Activated T-helper 2 cell treated with anti-CD3 and anti-CD28 coated beads, Interferon-gamma antibody, Interleukin-2, Interleukin-4, amounts not matched to agents 10 μg/mL and 5 μg/mL and 100 μg/mL, durations not matched to agents 14 hours and 24 hours and 36 hours (primary cell): ENCODE measurements at regions not wholly inside any gene's neighbourhood (a gene's known extent, or its start where the extent isn't known, plus 50 kb on each side); places are given as distances from the start of the nearest gene placed in this dataset.

ENCODE experiments used
- DNase-seq: peaks from one replicate; pipeline ENCODE4 v3.0.0; 2021; ENCODE audit warnings: low spot score
- H3K27ac Mint-ChIP-seq: one replicate; pipeline ENCODE4 v1.8.0; 2021; ENCODE audit warnings: mixed read lengths
- H3K27me3 Mint-ChIP-seq: one replicate; pipeline ENCODE4 v1.8.0; 2021; ENCODE audit warnings: low read depth, mixed read lengths
- H3K36me3 Mint-ChIP-seq: one replicate; pipeline ENCODE4 v1.8.0; 2021; ENCODE audit warnings: low read depth, mixed read lengths
- H3K4me1 Mint-ChIP-seq: one replicate; pipeline ENCODE4 v1.8.0; 2021; ENCODE audit warnings: low read depth, mixed read lengths
- H3K4me3 Mint-ChIP-seq: one replicate; pipeline ENCODE4 v1.8.0; 2021; ENCODE audit warnings: low read depth, mild to moderate bottlenecking, moderate library complexity, mixed read lengths
- H3K9me3 Mint-ChIP-seq: one replicate; pipeline ENCODE4 v1.8.0; 2021; ENCODE audit warnings: mixed read lengths
- intact Hi-C: fragments of 100-400 bp; cut with micrococcal nuclease; formaldehyde crosslinking; loops from one replicate; pipeline ENCODE4 v1.15.1; 2023

DNA sequence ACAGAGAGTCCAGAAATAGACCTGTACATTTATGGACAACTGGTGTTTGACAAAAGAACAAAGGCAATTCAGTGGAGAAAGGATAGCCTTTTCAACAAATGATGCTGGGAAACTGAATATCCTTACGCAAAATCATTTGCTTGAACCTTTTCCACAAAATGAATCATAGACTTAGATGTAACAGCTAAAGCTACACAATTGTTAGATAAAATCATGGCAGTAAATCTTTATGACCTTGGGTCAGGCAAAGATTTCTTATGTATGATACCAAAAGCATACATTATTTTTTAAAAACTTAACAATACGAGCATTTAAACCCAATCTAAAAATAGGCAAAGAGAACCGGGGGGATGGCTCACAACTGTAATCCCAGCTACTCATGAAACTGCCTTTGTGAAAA is 73.5 kb upstream of the DST start:
- no peak for DNase-seq
- H3K27me3 Mint-ChIP-seq = peaks cover 3% of the 10 kb centered on the region
- intact Hi-C loops = no loop called here
- no peaks in the 10 kb centered on the region for H3K4me1 Mint-ChIP-seq
- no peak overlapping the region for H3K27ac Mint-ChIP-seq
- H3K9me3 Mint-ChIP-seq = peaks cover 4% of the 10 kb centered on the region
- no peaks in the 10 kb centered on the region for H3K36me3 Mint-ChIP-seq
- no peak overlapping the region for H3K4me3 Mint-ChIP-seq

DNA sequence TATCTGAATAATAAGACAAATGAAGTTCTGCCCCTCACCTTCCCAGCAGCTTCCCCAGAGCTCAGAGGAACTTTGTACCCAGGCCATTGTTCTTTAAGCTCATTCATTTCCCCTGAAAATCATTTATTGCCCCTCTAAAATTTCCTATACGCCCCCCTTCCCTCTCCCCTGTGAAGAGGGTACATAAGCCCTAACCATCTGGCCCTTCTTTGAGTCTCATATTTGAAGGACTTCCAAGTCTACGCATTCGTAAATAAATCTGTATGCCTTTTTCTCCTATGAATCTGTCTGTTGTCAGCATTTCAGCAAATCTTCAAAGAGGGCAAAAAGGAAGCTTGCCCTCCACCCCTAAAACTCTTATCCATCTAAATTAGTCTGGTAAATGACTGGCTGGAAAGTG is 73.1 kb upstream of the DST start:
- no peak for DNase-seq
- intact Hi-C loops = no loop called here
- H3K4me3 Mint-ChIP-seq = no peak overlapping the region

DNA sequence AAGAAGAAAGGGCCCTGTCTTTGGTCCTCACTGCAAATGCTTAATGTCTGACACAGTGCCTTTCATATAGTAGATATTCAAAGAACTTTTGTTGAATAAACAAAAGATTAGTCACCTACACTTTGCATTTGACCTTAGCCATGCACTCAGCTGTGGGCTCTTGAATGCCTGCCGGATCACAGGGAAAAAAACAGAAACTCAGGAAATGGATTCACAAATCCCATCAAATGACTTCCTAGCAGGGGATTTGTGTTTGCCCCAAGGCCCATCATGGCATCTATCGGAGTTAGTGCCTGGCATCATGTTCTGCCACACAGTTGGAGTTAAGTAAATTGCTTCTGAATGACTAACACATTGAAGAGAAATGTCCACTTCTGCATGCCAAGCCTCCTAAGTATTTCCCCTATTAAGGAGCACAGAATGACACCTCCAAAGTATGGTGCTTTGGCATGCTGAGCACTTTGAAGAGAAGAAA is 72.3 kb upstream of the DST start:
- no peak overlapping the region for H3K4me3 Mint-ChIP-seq

More for the DNA sequence above, 73.1 kb upstream of the DST start:
- H3K4me1 Mint-ChIP-seq = no peaks in the 10 kb centered on the region
- H3K27me3 Mint-ChIP-seq = peaks cover 3% of the 10 kb centered on the region
- H3K27ac Mint-ChIP-seq = no peak overlapping the region
- H3K9me3 Mint-ChIP-seq = peaks cover 4% of the 10 kb centered on the region
- no peaks in the 10 kb centered on the region for H3K36me3 Mint-ChIP-seq

DNA sequence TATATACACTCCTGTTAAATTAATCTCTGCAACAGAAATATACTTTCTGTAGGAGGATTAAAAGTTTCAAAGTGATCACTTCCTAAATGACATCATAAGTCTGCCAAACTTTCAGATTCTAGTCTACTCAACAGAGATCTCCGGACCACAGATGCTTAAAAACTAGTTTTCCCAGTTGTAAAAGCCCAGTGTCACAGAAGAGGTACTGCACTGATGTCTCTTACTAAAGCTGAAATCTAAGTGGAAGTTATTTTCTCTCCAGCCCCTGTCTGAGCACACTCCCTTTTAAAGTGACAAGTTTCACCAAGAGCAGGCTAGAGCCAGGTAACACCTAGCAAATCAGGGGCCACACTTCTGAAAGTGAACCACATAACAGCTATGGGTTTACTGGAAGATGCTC is 71.6 kb upstream of the DST start:
- Mint-ChIP-seq H3K36me3 (no peaks in the 10 kb centered on the region), H3K27ac (no peak overlapping the region), H3K9me3 (no peaks in the 10 kb centered on the region), H3K4me3 (no peak overlapping the region), H3K4me1 (no peaks in the 10 kb centered on the region), H3K27me3 (peaks cover 5% of the 10 kb centered on the region)
- no peak for DNase-seq
- intact Hi-C loops = no loop called here

More for the DNA sequence above, 72.3 kb upstream of the DST start:
- Mint-ChIP-seq H3K36me3 (no peaks in the 10 kb centered on the region), H3K27ac (no peak overlapping the region), H3K4me1 (no peaks in the 10 kb centered on the region), H3K9me3 (peaks cover 4% of the 10 kb centered on the region), H3K27me3 (peaks cover 3% of the 10 kb centered on the region)
- no peak for DNase-seq
- intact Hi-C loops = no loop called here

DNA sequence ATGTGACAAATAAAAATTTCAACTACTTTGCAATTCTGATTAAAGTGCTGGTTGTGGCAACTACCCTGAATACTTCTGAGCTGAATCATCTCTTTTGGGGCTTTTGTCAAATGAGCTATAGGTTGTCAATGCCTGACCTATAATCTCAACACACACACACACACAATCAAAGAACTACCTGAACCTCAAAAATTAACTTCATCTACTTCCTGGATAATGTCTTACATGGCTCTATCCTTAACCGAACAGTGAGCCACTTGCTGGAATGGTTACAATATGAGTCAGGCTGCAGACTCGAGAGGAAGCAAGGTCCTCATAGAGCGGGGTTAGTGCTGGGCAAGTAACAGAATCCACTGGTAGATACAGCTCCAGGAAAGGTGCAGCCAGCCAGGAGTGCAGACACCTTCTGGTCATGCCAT is 70.6 kb upstream of the DST start:
- DNase-seq = no peak
- H3K36me3 Mint-ChIP-seq = no peaks in the 10 kb centered on the region
- no peak overlapping the region for H3K4me3 Mint-ChIP-seq
- intact Hi-C loops = no loop called here
- no peaks in the 10 kb centered on the region for H3K9me3 Mint-ChIP-seq
- H3K27me3 Mint-ChIP-seq = peaks cover 2% of the 10 kb centered on the region
- H3K27ac Mint-ChIP-seq = no peak overlapping the region
- H3K4me1 Mint-ChIP-seq = no peaks in the 10 kb centered on the region

DNA sequence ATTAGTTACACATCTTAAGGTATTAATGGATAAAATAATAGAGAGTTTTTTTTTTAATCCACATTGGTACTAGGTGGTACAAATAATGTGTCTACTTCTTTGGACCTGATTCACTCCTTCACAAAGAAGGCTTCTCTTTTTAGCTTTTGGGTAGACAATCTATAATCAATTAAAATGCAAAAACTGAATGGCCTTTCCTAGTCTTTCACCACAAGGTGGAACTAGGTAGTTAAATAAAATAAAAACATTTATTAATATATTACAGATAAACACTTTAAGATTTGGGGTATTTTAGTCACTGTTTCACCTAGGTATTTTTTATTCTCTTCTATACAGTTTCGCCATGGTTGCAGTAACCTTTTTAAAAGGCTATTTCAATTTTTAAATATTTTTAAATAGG is 68.3 kb upstream of the DST start:
- H3K4me3 Mint-ChIP-seq = no peak overlapping the region
- H3K27ac Mint-ChIP-seq = no peak overlapping the region
- peaks cover 2% of the 10 kb centered on the region for H3K27me3 Mint-ChIP-seq
- no peaks in the 10 kb centered on the region for H3K4me1 Mint-ChIP-seq
- H3K36me3 Mint-ChIP-seq = no peaks in the 10 kb centered on the region
- intact Hi-C loops = no loop called here
- no peaks in the 10 kb centered on the region for H3K9me3 Mint-ChIP-seq
- DNase-seq = no peak

DNA sequence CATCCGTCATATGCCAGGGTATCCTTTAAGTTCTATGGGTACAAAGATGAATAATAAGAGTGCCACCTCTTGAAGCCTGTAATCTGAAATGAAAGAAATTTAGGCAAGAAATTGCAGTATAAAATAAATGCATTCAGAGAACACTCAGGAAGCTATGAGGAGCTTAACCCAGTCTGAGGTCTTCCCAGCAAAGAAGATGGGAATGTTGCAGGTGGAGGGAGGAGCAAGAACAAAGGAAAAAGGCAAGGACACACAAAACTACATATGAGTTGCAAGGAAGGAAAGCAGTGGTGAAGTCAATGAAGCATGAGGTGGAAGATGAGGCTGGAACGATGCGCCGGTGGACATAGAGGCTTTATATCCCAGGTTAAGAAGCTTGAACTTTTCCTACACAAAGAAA is 67.0 kb upstream of the DST start:
- intact Hi-C loops = loop anchor here (2.0 kb wide), 1 partner anchor 141 kb away; no protein-coding TSS in a partner anchor
- H3K36me3 Mint-ChIP-seq = no peaks in the 10 kb centered on the region
- H3K4me1 Mint-ChIP-seq = no peaks in the 10 kb centered on the region
- H3K27ac Mint-ChIP-seq = no peak overlapping the region
- H3K27me3 Mint-ChIP-seq = peaks cover 2% of the 10 kb centered on the region
- H3K4me3 Mint-ChIP-seq = no peak overlapping the region
- DNase-seq = no peak
- H3K9me3 Mint-ChIP-seq = no peaks in the 10 kb centered on the region

DNA sequence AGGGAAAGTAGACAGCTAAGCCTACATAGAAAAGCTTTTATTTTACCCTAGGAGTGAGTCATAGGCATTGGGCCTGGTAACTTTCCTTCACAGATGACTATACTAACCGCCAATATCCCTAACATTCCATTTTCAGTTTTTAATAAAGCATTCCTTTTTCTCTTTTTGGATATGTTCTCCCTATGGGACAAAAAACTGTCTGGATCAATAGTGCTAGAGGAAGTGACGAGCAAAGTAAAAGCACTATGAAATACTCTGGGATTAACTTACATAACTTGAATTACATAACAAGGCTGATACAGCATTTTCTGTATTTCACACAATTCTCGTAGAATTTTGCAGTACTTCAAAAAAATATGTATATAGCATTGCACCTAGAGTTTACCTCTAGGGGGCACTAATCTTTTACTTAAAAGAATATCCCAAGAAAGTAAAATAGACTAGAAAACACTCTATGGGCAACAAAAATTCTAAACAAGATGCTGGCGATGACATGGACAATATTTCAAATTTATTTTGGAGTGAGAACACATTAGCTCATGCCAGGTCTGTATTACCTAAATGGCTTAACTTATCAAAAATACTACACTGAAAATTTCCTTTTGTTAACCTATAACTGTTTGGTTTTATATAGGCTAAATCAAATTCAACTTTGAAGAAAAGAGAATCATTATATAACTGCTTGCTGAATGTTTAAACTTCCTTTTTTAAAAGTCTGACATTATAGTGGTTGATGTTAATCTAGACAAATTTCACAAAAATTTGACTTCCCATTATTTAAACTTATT is 66.3 kb upstream of the DST start:
- intact Hi-C loops = loop anchor here (2.0 kb wide), 1 partner anchor 142 kb away; no protein-coding TSS in a partner anchor
- DNase-seq = no peak
- Mint-ChIP-seq H3K9me3 (no peaks in the 10 kb centered on the region), H3K27ac (no peak overlapping the region), H3K36me3 (no peaks in the 10 kb centered on the region), H3K4me3 (no peak overlapping the region), H3K27me3 (peaks cover 2% of the 10 kb centered on the region), H3K4me1 (no peaks in the 10 kb centered on the region)

DNA sequence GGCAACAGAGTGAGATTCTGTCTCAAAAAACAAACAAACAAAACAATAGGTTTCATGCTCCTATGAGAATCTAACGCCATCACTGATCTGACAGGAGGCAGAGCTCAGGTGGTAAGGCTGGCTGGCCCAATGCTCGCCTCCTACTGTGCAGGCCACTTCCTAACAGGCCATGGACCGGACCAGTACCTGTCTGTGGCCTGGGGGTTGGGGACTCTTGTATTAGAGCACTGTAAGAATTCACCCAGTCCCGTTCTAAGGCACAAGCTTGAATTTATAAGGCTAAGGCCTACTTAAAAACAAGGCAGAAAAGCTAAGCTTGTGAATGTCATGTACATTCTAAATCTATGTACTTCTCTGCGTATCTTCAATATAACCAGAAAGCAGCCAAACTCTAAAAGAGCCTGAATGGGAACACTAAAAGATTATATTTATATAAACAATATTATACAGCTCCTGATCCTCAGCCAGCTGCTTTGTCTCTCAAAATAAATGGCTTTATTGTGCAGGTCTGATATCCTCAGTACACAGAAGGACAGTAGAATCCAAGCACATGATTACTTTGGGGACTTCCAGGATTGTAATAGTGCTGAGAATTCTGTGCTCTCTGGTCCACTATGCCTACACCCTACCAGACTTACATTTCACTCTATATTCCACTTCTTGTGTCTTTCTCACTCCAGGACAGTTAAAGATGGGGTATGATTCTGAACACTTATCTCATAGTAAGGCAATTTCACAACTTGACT is 64.5 kb upstream of the DST start:
- no peaks in the 10 kb centered on the region for H3K36me3 Mint-ChIP-seq
- H3K9me3 Mint-ChIP-seq = no peaks in the 10 kb centered on the region
- DNase-seq = no peak
- no peak overlapping the region for H3K27ac Mint-ChIP-seq
- H3K27me3 Mint-ChIP-seq = peaks cover 5% of the 10 kb centered on the region
- intact Hi-C loops = no loop called here
- no peaks in the 10 kb centered on the region for H3K4me1 Mint-ChIP-seq
- H3K4me3 Mint-ChIP-seq = no peak overlapping the region

DNA sequence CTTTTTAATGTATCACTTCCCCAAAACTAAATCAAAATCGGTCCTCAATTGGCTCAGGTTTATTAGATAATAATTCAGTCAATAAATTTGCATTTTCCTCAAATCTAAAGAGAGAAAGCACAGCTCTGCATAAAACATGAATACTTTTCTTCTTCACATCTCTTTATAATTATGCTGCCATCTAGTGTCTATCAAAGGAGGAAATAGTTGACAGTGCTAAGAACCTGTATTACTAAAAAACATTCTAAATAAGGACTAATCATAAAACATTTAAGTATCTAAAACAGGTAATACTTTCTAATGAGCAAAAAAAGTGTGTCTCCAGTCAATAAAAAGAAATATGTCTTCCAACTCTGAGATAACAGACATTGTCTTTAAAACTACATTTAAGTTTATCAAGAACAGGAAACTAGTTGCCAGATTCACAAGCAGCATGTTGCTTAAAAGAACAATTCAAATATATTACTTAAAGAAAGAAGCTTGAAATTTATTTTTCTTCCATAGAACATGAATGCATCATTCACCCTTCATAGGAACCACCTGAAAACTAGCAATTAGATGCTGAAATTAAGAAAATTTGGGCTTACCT is 56.5 kb upstream of the DST start:
- intact Hi-C loops = loop anchor here (2.0 to 5.0 kb wide), 2 partner anchors 62 to 340 kb away; no protein-coding TSS in a partner anchor
- Mint-ChIP-seq H3K4me3 (no peak overlapping the region), H3K4me1 (no peaks in the 10 kb centered on the region), H3K36me3 (no peaks in the 10 kb centered on the region), H3K27ac (no peak overlapping the region), H3K9me3 (no peaks in the 10 kb centered on the region), H3K27me3 (peaks cover 2% of the 10 kb centered on the region)
- no peak for DNase-seq

DNA sequence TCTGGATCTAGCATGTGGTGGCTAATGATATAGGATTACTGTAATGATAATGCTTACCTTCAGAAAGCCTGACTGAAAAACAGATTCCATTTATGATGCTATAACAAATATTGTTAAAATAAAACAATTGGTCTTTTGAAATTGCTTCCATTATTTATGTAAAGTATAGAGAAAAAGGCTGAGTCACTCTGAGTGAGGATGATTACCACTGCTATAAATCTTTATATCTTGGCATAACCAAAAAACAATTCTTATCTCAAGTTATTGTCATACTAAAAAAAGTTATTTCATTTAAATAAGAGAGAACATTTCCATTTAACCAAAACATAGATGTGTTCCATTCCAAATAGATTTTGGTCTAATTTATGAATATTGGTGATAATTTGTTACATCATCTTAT is 53.0 kb upstream of the DST start:
- no peak for DNase-seq
- intact Hi-C loops = loop anchor here (5.0 kb wide), 1 partner anchor 58 kb away; no protein-coding TSS in a partner anchor
- Mint-ChIP-seq H3K9me3 (no peaks in the 10 kb centered on the region), H3K27ac (no peak overlapping the region), H3K27me3 (no peaks in the 10 kb centered on the region), H3K4me3 (no peak overlapping the region), H3K36me3 (no peaks in the 10 kb centered on the region), H3K4me1 (no peaks in the 10 kb centered on the region)

DNA sequence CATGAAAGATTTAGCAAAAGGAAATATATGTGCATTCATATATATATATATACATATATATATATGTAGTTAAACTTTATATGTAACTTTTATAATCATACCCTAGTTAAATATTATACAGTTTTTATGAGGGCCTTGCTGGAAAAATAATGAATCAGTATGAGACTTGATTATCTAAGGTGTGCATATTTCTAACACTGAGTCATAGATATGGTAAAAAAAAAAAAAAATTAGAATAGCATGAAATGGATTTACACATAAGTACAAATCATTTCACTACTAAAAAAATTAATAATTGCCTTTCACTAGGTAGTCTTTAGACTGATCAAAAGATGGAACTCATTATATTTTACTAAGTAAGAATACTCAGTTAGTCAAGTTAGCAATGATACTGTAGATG is 51.3 kb upstream of the DST start:
- no peak for DNase-seq
- Mint-ChIP-seq H3K4me1 (no peaks in the 10 kb centered on the region), H3K27me3 (no peaks in the 10 kb centered on the region), H3K9me3 (no peaks in the 10 kb centered on the region), H3K27ac (no peak overlapping the region), H3K36me3 (no peaks in the 10 kb centered on the region), H3K4me3 (no peak overlapping the region)
- intact Hi-C loops = no loop called here

DNA sequence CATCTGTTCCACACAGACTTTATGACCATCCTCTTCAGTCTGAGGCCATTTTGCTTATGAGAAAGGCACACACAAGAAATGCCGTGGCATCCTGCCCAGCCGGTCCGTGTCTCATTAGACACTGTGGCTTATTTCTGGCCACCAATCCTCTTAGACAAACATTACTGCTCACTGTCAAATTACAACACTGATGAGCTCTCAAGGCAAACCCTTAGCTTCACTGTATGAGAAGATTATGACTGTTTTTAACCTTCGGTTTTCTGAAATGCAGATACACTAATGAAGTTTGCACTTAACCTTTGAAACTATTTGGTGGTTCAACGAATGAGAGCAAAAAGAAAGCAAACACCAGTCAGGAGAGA is 50.5 kb upstream of the DST start:
- H3K4me1 Mint-ChIP-seq = no peaks in the 10 kb centered on the region
- no peak overlapping the region for H3K4me3 Mint-ChIP-seq
- no peak for DNase-seq
- no peaks in the 10 kb centered on the region for H3K9me3 Mint-ChIP-seq
- H3K27me3 Mint-ChIP-seq = no peaks in the 10 kb centered on the region
- H3K36me3 Mint-ChIP-seq = no peaks in the 10 kb centered on the region
- intact Hi-C loops = no loop called here
- H3K27ac Mint-ChIP-seq = no peak overlapping the region
